ENCODE measurements at regions not wholly inside any gene's neighbourhood (a gene's known extent, or its start where the extent isn't known, plus 50 kb on each side); places are given as distances from the start of the nearest gene placed in this dataset.

GRCh38 chr11:112730591-112730990 lies 230.6 kb upstream of the NCAM1 start:
- H3K4me3 ChIP-seq (ENCODE audit: control insufficient read depth, low read depth, low read length) = no peak overlapping the region
- no peak for DNase-seq (ENCODE audit: low read depth)
- no peak for TF ChIP-seq CTCF (conservative IDR thresholded peaks at IDR 0.05; ENCODE audit: control insufficient read depth, insufficient read depth, low read depth, low read length)

DNA sequence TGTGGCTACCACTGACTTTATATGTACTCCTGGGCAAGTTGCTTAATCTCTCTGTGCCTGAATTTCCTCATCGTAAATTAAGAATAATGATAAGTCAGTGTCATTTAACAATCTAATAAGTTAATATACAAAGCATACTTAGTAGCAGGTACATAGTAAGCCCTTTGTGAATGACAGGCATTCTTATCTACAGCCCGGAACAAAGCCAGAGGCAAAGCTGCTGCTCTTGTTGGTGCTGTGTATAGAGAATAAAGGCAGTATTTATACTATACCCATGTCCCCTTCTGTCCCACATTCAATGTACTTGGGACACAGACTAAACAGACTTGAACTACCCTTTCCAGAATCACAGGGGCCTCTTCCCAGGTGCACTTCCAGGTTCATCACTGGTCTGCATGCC lies 229.7 kb upstream of the NCAM1 start:
- H3K4me3 ChIP-seq (ENCODE audit: control insufficient read depth, low read depth, low read length) = no peak overlapping the region
- TF ChIP-seq CTCF (conservative IDR thresholded peaks at IDR 0.05; ENCODE audit: control insufficient read depth, insufficient read depth, low read depth, low read length) = no peak
- no peak for DNase-seq (ENCODE audit: low read depth)

GRCh38 chr11:112732031-112732430 lies 229.2 kb upstream of the NCAM1 start:
- no peak for DNase-seq (ENCODE audit: low read depth)
- no peak for TF ChIP-seq CTCF (conservative IDR thresholded peaks at IDR 0.05; ENCODE audit: control insufficient read depth, insufficient read depth, low read depth, low read length)
- H3K4me3 ChIP-seq (ENCODE audit: control insufficient read depth, low read depth, low read length) = no peak overlapping the region

DNA sequence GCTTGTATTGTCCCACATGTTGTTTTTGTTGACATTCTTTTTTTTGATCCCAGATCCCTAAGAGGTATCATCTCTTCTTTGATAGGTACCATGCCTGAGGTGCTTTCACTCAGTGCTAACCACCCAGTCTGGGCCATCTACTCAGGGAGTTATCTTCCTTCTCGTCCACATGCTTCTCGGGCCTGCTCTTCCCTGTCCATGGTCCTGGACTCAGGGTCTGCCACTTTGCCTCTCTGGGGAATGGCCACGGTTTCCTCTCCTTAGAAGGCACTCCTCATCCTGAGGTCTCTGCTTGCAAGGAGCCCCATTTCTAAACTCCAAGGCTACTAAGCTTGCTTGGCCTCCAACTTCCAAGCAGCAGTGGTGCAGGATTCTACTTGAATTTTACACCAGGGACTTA lies 227.0 kb upstream of the NCAM1 start:
- DNase-seq (ENCODE audit: low read depth) = peak; percentile 10
- TF ChIP-seq CTCF (conservative IDR thresholded peaks at IDR 0.05; ENCODE audit: control insufficient read depth, insufficient read depth, low read depth, low read length) = no peak
- H3K4me3 ChIP-seq (ENCODE audit: control insufficient read depth, low read depth, low read length) = no peak overlapping the region

GRCh38 chr11:112735470-112735869 lies 225.8 kb upstream of the NCAM1 start:
- no peak overlapping the region for H3K4me3 ChIP-seq (ENCODE audit: control insufficient read depth, low read depth, low read length)
- no peak for DNase-seq (ENCODE audit: low read depth)
- TF ChIP-seq CTCF (conservative IDR thresholded peaks at IDR 0.05; ENCODE audit: control insufficient read depth, insufficient read depth, low read depth, low read length) = no peak

DNA sequence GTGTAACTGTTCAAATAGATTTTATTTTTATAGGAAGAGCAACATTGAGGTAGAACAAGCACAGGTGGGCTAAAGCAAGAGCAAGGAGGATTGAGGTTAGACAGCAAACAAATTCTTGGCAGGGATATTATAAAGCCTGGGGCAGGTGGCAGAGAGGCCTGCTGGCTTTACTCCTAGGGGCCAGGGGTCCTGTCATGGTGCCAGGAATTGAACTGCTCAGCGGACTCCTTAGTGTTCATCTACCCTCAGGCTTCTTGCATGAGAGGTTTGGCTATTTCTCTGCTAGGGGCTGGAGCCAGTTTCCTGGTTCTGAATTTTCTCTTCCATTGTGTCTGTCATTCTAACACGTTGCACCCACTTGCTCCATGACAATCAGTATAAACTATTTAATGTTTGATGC lies 217.2 kb upstream of the NCAM1 start:
- no peak for DNase-seq (ENCODE audit: low read depth)
- no peak for TF ChIP-seq CTCF (conservative IDR thresholded peaks at IDR 0.05; ENCODE audit: control insufficient read depth, insufficient read depth, low read depth, low read length)
- no peak overlapping the region for H3K4me3 ChIP-seq (ENCODE audit: control insufficient read depth, low read depth, low read length)

DNA sequence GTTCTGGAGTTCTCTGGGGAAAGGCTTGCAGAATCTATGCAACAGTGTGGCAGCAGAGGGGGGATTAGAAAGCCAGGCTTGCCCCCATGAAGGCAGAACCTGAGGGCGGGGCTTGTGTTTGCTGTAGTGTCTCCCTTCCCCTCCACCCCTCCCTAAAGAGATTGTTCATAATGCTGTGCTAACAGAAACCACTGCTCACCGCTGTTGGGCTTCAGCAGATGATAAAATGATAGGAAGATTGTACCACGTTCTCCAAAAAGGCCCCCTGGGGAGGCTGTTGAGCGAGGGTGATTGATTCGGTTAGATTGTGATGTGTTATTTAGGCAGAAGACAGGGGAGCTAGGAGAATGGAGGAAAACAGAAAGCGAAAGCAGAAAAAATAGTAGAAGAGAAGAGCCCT lies 215.2 kb upstream of the NCAM1 start:
- no peak for TF ChIP-seq CTCF (conservative IDR thresholded peaks at IDR 0.05; ENCODE audit: control insufficient read depth, insufficient read depth, low read depth, low read length)
- no peak for DNase-seq (ENCODE audit: low read depth)
- H3K4me3 ChIP-seq (ENCODE audit: control insufficient read depth, low read depth, low read length) = no peak overlapping the region
